Cardiac fibroblast (primary cell): ENCODE measurements at regions not wholly inside any gene's neighbourhood (a gene's known extent, or its start where the extent isn't known, plus 50 kb on each side); places are given as distances from the start of the nearest gene placed in this dataset.

Experiments used
- DNase-seq, 2 donors: peaks; one replicate each; pipeline versions ENCODE4 v3.0.0 to v3.0.0-alpha.2; 2010; ENCODE audit warnings: low read depth in 2 of 2
- H3K4me3 ChIP-seq, 2 donors: replicated peaks in 1 of 2; 1 replicate in 1 of 2; 2 replicates in 1 of 2; pipeline ENCODE4 v1.5.1; 2011; ENCODE audit warnings: low read depth in 2 of 2, low read length in 2 of 2, mild to moderate bottlenecking in 2 of 2, moderate library complexity in 1 of 2
- CTCF ChIP-seq: IDR thresholded peaks from one replicate; pipeline ENCODE4 v1.5.1; 2011; ENCODE audit warnings: low read depth, mild to moderate bottlenecking, low read length, inconsistent platforms

- no peak overlapping the region for H3K4me3 ChIP-seq
- DNase-seq: no peak
- TF ChIP-seq CTCF: no peak
These were observed 54.1 kb upstream of the ELL2 start for GRCh38 chr5:96015709-96016108.

GRCh38 chr5:96014395-96014794 is 52.7 kb upstream of the ELL2 start:
- DNase-seq: no peak
- no peak overlapping the region for H3K4me3 ChIP-seq
- no peak for TF ChIP-seq CTCF

- no peak overlapping the region for H3K4me3 ChIP-seq
- TF ChIP-seq CTCF: no peak
These were observed 51.6 kb upstream of the ELL2 start for GRCh38 chr5:96013254-96013653.

GRCh38 chr5:96012399-96012798 is 50.7 kb upstream of the ELL2 start:
- no peak for TF ChIP-seq CTCF
- DNase-seq: no peak
- no peak overlapping the region for H3K4me3 ChIP-seq

More at GRCh38 chr5:96013254-96013653, 51.6 kb upstream of the ELL2 start:
- DNase-seq: no peak
